ENCODE measurements at regions not wholly inside any gene's neighbourhood (a gene's known extent, or its start where the extent isn't known, plus 50 kb on each side); places are given as distances from the start of the nearest gene placed in this dataset.

- no peak for TF ChIP-seq CHD7 (IDR thresholded peaks at IDR 0.05; ENCODE audit: insufficient replicate concordance, low read length)
- TF ChIP-seq CHD2 (IDR thresholded peaks at IDR 0.05; ENCODE audit: low read length), result no peak
- TF ChIP-seq CREB1 (IDR thresholded peaks at IDR 0.05), result no peak
Observed at GRCh38 chr6:135617222-135617621, 119.7 kb upstream of the AHI1 start (continued).
